ENCODE measurements at regions not wholly inside any gene's neighbourhood (a gene's known extent, or its start where the extent isn't known, plus 50 kb on each side); places are given as distances from the start of the nearest gene placed in this dataset.

GRCh38 chr3:76933245-76933644, 106.7 kb upstream of the ROBO2 start:
- DNase-seq (ENCODE audit: low spot score): no peak
- TF ChIP-seq CTCF (IDR thresholded peaks at IDR 0.05; ENCODE audit: extremely low read depth, missing control alignments): no peak

- no peak for DNase-seq (ENCODE audit: low spot score)
- TF ChIP-seq CTCF (IDR thresholded peaks at IDR 0.05; ENCODE audit: extremely low read depth, missing control alignments): no peak
These were observed 100.9 kb upstream of the ROBO2 start for GRCh38 chr3:76938962-76939361.

- no peak for DNase-seq (ENCODE audit: low spot score)
- TF ChIP-seq CTCF (IDR thresholded peaks at IDR 0.05; ENCODE audit: extremely low read depth, missing control alignments): no peak
These were observed 99.6 kb upstream of the ROBO2 start for GRCh38 chr3:76940181-76940770.

- no peak for TF ChIP-seq CTCF (IDR thresholded peaks at IDR 0.05; ENCODE audit: extremely low read depth, missing control alignments)
These were observed 98.5 kb upstream of the ROBO2 start for GRCh38 chr3:76941376-76941775.

GRCh38 chr3:76942101-76942500, 97.8 kb upstream of the ROBO2 start:
- no peak for DNase-seq (ENCODE audit: low spot score)
- no peak for TF ChIP-seq CTCF (IDR thresholded peaks at IDR 0.05; ENCODE audit: extremely low read depth, missing control alignments)

More at GRCh38 chr3:76941376-76941775, 98.5 kb upstream of the ROBO2 start:
- no peak for DNase-seq (ENCODE audit: low spot score)

- no peak for TF ChIP-seq CTCF (IDR thresholded peaks at IDR 0.05; ENCODE audit: extremely low read depth, missing control alignments)
- no peak for DNase-seq (ENCODE audit: low spot score)
These were observed 96.8 kb upstream of the ROBO2 start for GRCh38 chr3:76943058-76943457.

- DNase-seq (ENCODE audit: low spot score): no peak
- no peak for TF ChIP-seq CTCF (IDR thresholded peaks at IDR 0.05; ENCODE audit: extremely low read depth, missing control alignments)
These were observed 96.2 kb upstream of the ROBO2 start for GRCh38 chr3:76943671-76944070.

All from GM20000 (cell line).